Astrocyte (in vitro differentiated cells and primary cell): ENCODE measurements at regions not wholly inside any gene's neighbourhood (a gene's known extent, or its start where the extent isn't known, plus 50 kb on each side); places are given as distances from the start of the nearest gene placed in this dataset.

Experiments
- DNase-seq: peaks from one replicate; pipeline ENCODE4 v3.0.0-alpha.2; 2010; ENCODE audit warnings: low read depth
- FAIRE-seq: peaks from 2 replicates; lab custom pipeline; 2011; peaks lifted over from hg19 to GRCh38; lab: Jason Lieb, UNC
- H2AFZ ChIP-seq: 2 replicates; pipeline ENCODE4 v1.6.0; 2012; ENCODE audit warnings: low read depth, low read length, inconsistent platforms
- H3K27ac ChIP-seq: 2 replicates; pipeline ENCODE4 v1.5.1; 2011; ENCODE audit warnings: low read depth, low read length, inconsistent platforms
- H3K27me3 ChIP-seq: 2 replicates; pipeline ENCODE4 v1.6.0; 2011; ENCODE audit warnings: low read length, inconsistent platforms; ENCODE audit not compliant: insufficient read depth
- H3K36me3 ChIP-seq: 2 replicates; pipeline ENCODE4 v1.5.1; 2011; ENCODE audit warnings: low read length, inconsistent platforms; ENCODE audit not compliant: insufficient read depth
- H3K4me1 ChIP-seq: 2 replicates; pipeline ENCODE4 v1.5.1; 2011; ENCODE audit warnings: low read length, inconsistent platforms; ENCODE audit not compliant: insufficient read depth
- H3K4me2 ChIP-seq: 2 replicates; pipeline ENCODE4 v1.6.0; 2012; ENCODE audit warnings: low read length, inconsistent platforms
- H3K4me3 ChIP-seq: 2 replicates; pipeline ENCODE4 v1.5.1; 2011; ENCODE audit warnings: low read depth, mild to moderate bottlenecking, low read length, inconsistent platforms; ENCODE audit not compliant: insufficient read depth
- H3K79me2 ChIP-seq: 2 replicates; pipeline ENCODE4 v1.6.0; 2012; ENCODE audit warnings: mild to moderate bottlenecking, low read length, inconsistent platforms; ENCODE audit not compliant: insufficient read depth
- H3K9ac ChIP-seq: 2 replicates; pipeline ENCODE4 v1.6.0; 2012; ENCODE audit warnings: mild to moderate bottlenecking, low read length, inconsistent platforms
- H3K9me3 ChIP-seq: 2 replicates; pipeline ENCODE4 v1.5.1; 2012; ENCODE audit warnings: low read depth, mild to moderate bottlenecking, low read length, inconsistent platforms; ENCODE audit not compliant: insufficient read depth
- H4K20me1 ChIP-seq: 2 replicates; pipeline ENCODE4 v1.6.0; 2012; ENCODE audit warnings: low read length, inconsistent platforms; ENCODE audit not compliant: insufficient read depth
- H3K27ac Mint-ChIP-seq: one replicate; pipeline ENCODE4 v1.8.0; 2021; ENCODE audit warnings: mild to moderate bottlenecking, mixed read lengths; ENCODE audit not compliant: unreplicated experiment
- H3K27me3 Mint-ChIP-seq: one replicate; pipeline ENCODE4 v1.8.0; 2021; ENCODE audit warnings: low read depth, mixed read lengths; ENCODE audit not compliant: unreplicated experiment
- H3K36me3 Mint-ChIP-seq: one replicate; pipeline ENCODE4 v1.8.0; 2021; ENCODE audit warnings: low read depth, mixed read lengths; ENCODE audit not compliant: unreplicated experiment
- H3K4me1 Mint-ChIP-seq: one replicate; pipeline ENCODE4 v1.8.0; 2021; ENCODE audit warnings: low read depth, mixed read lengths; ENCODE audit not compliant: unreplicated experiment
- H3K4me3 Mint-ChIP-seq: one replicate; pipeline ENCODE4 v1.8.0; 2021; ENCODE audit warnings: mild to moderate bottlenecking, moderate library complexity, mixed read lengths; ENCODE audit not compliant: unreplicated experiment
- H3K9me3 Mint-ChIP-seq: one replicate; pipeline ENCODE4 v1.8.0; 2021; ENCODE audit warnings: mild to moderate bottlenecking, mixed read lengths; ENCODE audit not compliant: unreplicated experiment
- EZH2 ChIP-seq: IDR thresholded peaks from 2 replicates; pipeline ENCODE4 v1.6.1; 2012; ENCODE audit warnings: mild to moderate bottlenecking, low read length, inconsistent platforms; ENCODE audit not compliant: insufficient read depth
- TF ChIP-seq, protein P1 (sequence below): IDR thresholded peaks from 2 replicates; pipeline ENCODE4 v1.5.1; 2011; ENCODE audit warnings: low read depth, mild to moderate bottlenecking, inconsistent platforms, low read length, moderate library complexity; ENCODE audit not compliant: insufficient read depth

DNA sequence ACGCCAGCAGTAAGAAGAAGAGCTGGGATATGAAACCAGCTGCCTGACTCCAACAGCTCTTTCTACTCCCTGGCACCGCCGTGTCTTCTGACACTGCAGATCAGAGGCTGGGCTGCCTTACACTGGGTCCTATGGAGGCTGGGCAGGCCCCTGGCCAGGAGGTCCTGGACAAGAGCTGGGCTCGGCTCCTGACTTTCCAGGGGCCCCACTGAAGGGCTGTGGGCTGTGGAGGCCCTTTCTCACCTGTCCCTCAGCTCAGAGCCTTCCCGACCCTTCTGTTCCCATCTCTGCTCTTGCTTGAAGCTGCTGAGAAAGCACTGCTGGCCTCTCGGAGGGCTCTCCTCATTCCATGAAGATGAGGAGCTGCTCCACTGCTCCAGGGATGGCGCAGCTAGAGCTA, 85.9 kb upstream of the UNC5B start:
- Mint-ChIP-seq H3K9me3 (peaks cover 2% of the 10 kb centered on the region), H3K4me1 (peaks cover 5% of the 10 kb centered on the region), H3K27ac (no peak overlapping the region), H3K27me3 (peaks cover 54% of the 10 kb centered on the region), H3K36me3 (no peaks in the 10 kb centered on the region), H3K4me3 (no peak overlapping the region)
- Histone ChIP-seq H3K9me3 (no peaks in the 10 kb centered on the region), H3K4me3 (no peak overlapping the region), H3K79me2 (no peaks in the 10 kb centered on the region), H3K4me1 (no peaks in the 10 kb centered on the region), H3K27me3 (peaks cover 14% of the 10 kb centered on the region), H3K9ac (no peak overlapping the region), H3K27ac (no peak overlapping the region), H2AFZ (no peak overlapping the region), H4K20me1 (no peaks in the 10 kb centered on the region), H3K4me2 (no peak overlapping the region), H3K36me3 (no peaks in the 10 kb centered on the region)
- DNase-seq = no peak
- TF ChIP-seq, protein P1, sequence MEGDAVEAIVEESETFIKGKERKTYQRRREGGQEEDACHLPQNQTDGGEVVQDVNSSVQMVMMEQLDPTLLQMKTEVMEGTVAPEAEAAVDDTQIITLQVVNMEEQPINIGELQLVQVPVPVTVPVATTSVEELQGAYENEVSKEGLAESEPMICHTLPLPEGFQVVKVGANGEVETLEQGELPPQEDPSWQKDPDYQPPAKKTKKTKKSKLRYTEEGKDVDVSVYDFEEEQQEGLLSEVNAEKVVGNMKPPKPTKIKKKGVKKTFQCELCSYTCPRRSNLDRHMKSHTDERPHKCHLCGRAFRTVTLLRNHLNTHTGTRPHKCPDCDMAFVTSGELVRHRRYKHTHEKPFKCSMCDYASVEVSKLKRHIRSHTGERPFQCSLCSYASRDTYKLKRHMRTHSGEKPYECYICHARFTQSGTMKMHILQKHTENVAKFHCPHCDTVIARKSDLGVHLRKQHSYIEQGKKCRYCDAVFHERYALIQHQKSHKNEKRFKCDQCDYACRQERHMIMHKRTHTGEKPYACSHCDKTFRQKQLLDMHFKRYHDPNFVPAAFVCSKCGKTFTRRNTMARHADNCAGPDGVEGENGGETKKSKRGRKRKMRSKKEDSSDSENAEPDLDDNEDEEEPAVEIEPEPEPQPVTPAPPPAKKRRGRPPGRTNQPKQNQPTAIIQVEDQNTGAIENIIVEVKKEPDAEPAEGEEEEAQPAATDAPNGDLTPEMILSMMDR = no peak
- TF ChIP-seq EZH2 = no peak
- no peak for FAIRE-seq

DNA sequence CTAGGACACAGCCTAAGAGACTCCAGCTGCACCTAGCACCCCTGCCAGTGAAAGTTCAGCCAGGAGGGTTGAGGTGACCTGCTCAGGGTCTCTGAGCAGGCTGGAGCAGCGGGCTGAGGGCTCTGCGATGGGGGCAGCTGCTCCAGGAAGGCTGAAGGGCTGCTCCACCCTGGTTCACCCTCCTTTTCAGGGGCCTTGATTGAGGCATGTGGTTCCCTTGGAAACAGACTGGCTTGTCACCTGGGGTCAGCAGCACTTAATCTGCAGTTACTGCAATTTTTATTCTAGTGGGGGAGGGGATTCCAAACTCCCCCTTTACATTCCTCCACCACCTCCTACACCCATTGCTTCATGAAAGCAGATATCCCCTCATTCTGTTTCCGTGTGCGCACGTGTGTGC, 85.3 kb upstream of the UNC5B start:
- H3K27me3 ChIP-seq = peaks cover 18% of the 10 kb centered on the region
- Mint-ChIP-seq H3K27ac (no peak overlapping the region), H3K27me3 (peaks cover 53% of the 10 kb centered on the region), H3K4me1 (peaks cover 5% of the 10 kb centered on the region), H3K36me3 (no peaks in the 10 kb centered on the region), H3K4me3 (no peak overlapping the region), H3K9me3 (peaks cover 2% of the 10 kb centered on the region)
- no peak for DNase-seq
- no peaks in the 10 kb centered on the region for H3K9me3 ChIP-seq
- H3K4me3 ChIP-seq = no peak overlapping the region
- no peak overlapping the region for H2AFZ ChIP-seq
- no peaks in the 10 kb centered on the region for H3K79me2 ChIP-seq
- H3K9ac ChIP-seq = no peak overlapping the region
- no peak overlapping the region for H3K4me2 ChIP-seq
- H4K20me1 ChIP-seq = no peaks in the 10 kb centered on the region
- H3K27ac ChIP-seq = no peak overlapping the region
- no peak for FAIRE-seq
- no peaks in the 10 kb centered on the region for H3K36me3 ChIP-seq
- H3K4me1 ChIP-seq = no peaks in the 10 kb centered on the region
- TF ChIP-seq, protein P1 = no peak
- TF ChIP-seq EZH2 = no peak

DNA sequence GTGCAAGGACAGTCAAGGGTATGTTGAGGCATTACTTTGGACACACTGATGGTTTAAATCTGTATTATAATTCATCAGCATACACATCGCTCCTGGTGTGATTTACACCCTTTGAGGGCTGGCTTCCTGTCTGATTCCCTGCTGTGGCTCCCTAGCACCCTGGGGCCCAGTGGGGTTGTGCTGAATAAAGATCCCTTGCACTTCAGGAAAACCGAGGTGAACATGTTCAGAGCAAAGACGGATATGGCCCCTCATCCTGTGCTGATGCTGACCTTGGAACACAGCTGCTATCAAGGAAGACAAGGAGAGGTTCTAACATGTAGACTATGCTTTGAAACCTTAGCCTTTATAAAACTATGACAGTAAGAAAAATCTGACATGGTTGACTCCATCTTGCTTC, 84.6 kb upstream of the UNC5B start:
- no peaks in the 10 kb centered on the region for H3K79me2 ChIP-seq
- FAIRE-seq = no peak
- TF ChIP-seq, protein P1 = no peak
- no peak for TF ChIP-seq EZH2
- no peak overlapping the region for H3K9ac ChIP-seq
- no peaks in the 10 kb centered on the region for H4K20me1 ChIP-seq
- H3K27ac Mint-ChIP-seq = no peak overlapping the region
- H3K9me3 Mint-ChIP-seq = peaks cover 2% of the 10 kb centered on the region
- H2AFZ ChIP-seq = no peak overlapping the region
- H3K4me1 Mint-ChIP-seq = peaks cover 7% of the 10 kb centered on the region
- no peaks in the 10 kb centered on the region for H3K36me3 Mint-ChIP-seq
- no peaks in the 10 kb centered on the region for H3K36me3 ChIP-seq
- no peak overlapping the region for H3K27ac ChIP-seq
- no peaks in the 10 kb centered on the region for H3K4me1 ChIP-seq
- peaks cover 50% of the 10 kb centered on the region for H3K27me3 Mint-ChIP-seq
- DNase-seq = no peak
- H3K4me3 ChIP-seq = no peak overlapping the region
- H3K9me3 ChIP-seq = no peaks in the 10 kb centered on the region
- peaks cover 18% of the 10 kb centered on the region for H3K27me3 ChIP-seq
- H3K4me3 Mint-ChIP-seq = no peak overlapping the region
- no peak overlapping the region for H3K4me2 ChIP-seq
